CD14-positive monocyte (primary cell): ENCODE measurements at regions not wholly inside any gene's neighbourhood (a gene's known extent, or its start where the extent isn't known, plus 50 kb on each side); places are given as distances from the start of the nearest gene placed in this dataset.

Experiments used
- DNase-seq, 3 donors: peaks; one replicate each; pipeline ENCODE4 v3.0.0-alpha.2; 2011 to 2022
- H2AFZ ChIP-seq: 2 replicates; pipeline ENCODE4 v1.6.0; 2012; ENCODE audit warnings: mild to moderate bottlenecking, low read depth, low read length, inconsistent platforms; ENCODE audit not compliant: insufficient read depth, poor library complexity, severe bottlenecking
- H3K27ac ChIP-seq, 2 donors: 1 replicate in 1 of 2; 2 replicates in 1 of 2; pipeline ENCODE4 v1.5.1; 2012 to 2013; ENCODE audit warnings: low read length in 2 of 2, control low read depth in 1 of 2, inconsistent platforms in 1 of 2, low read depth in 1 of 2, mild to moderate bottlenecking in 1 of 2
- H3K27me3 ChIP-seq, 2 donors: one replicate each; pipeline versions ENCODE4 v1.6.0 to v1.6.1; 2011 to 2013; ENCODE audit warnings: low read length in 2 of 2; ENCODE audit not compliant: control insufficient read depth in 2 of 2, insufficient read depth in 2 of 2
- H3K36me3 ChIP-seq, 2 donors: replicated peaks in 1 of 2; 1 replicate in 1 of 2; 2 replicates in 1 of 2; pipeline versions ENCODE4 v1.5.1 to v1.6.1; 2012 to 2013; ENCODE audit warnings: low read length in 2 of 2, control low read depth in 1 of 2, inconsistent platforms in 1 of 2, mild to moderate bottlenecking in 1 of 2; ENCODE audit not compliant: insufficient read depth in 2 of 2, control insufficient read depth in 1 of 2
- H3K4me1 ChIP-seq, 2 donors: 1 replicate in 1 of 2; 2 replicates in 1 of 2; pipeline versions ENCODE4 v1.5.1 to v1.6.1; 2012 to 2013; ENCODE audit warnings: low read length in 2 of 2, control low read depth in 1 of 2, inconsistent platforms in 1 of 2, mild to moderate bottlenecking in 1 of 2, moderate library complexity in 1 of 2; ENCODE audit not compliant: insufficient read depth in 2 of 2, control insufficient read depth in 1 of 2
- H3K4me2 ChIP-seq: replicated peaks from 2 replicates; pipeline ENCODE3; 2012; ENCODE audit warnings: low read length, moderate library complexity, mild to moderate bottlenecking; ENCODE audit not compliant: poor library complexity, severe bottlenecking; ENCODE audit errors: extremely low read depth
- H3K4me3 ChIP-seq, 3 experiments: fragments of 200-600 bp in 1 of 3; sonication (generic) in 1 of 3; replicated peaks in 1 of 3; 1 replicate in 2 of 3; 2 replicates in 1 of 3; pipeline ENCODE4 v1.5.1; 2011 to 2013; ENCODE audit warnings: low read length in 3 of 3, mild to moderate bottlenecking in 3 of 3, control low read depth in 2 of 3, low read depth in 2 of 3, inconsistent platforms in 1 of 3, moderate library complexity in 1 of 3
- H3K79me2 ChIP-seq: 2 replicates; pipeline ENCODE4 v1.6.0; 2012; ENCODE audit warnings: mild to moderate bottlenecking, control low read depth, inconsistent platforms, low read length, moderate library complexity; ENCODE audit not compliant: insufficient read depth
- H3K9ac ChIP-seq: 2 replicates; pipeline ENCODE4 v1.6.0; 2017; ENCODE audit warnings: low read length, mild to moderate bottlenecking; ENCODE audit not compliant: insufficient read depth, poor library complexity, severe bottlenecking
- H3K9me3 ChIP-seq, 2 donors: replicated peaks in 1 of 2; 1 replicate in 1 of 2; 2 replicates in 1 of 2; pipeline versions ENCODE4 v1.5.1 to v1.6.1; 2012 to 2013; ENCODE audit warnings: low read length in 2 of 2, control low read depth in 1 of 2; ENCODE audit not compliant: control insufficient read depth in 1 of 2, insufficient read depth in 1 of 2
- H4K20me1 ChIP-seq: 2 replicates; pipeline ENCODE4 v1.6.0; 2012; ENCODE audit warnings: mild to moderate bottlenecking, low read length, control low read depth, moderate library complexity; ENCODE audit not compliant: insufficient read depth
- H3K27ac Mint-ChIP-seq, 7 donors: one replicate each; pipeline ENCODE4 v1.8.0; 2020; ENCODE audit warnings: mild to moderate bottlenecking in 7 of 7, mixed read lengths in 7 of 7, moderate library complexity in 6 of 7, inconsistent platforms in 2 of 7
- H3K27me3 Mint-ChIP-seq, 3 donors: one replicate each; pipeline ENCODE4 v1.8.0; 2021 to 2022; ENCODE audit warnings: low read depth in 3 of 3, mild to moderate bottlenecking in 3 of 3, mixed read lengths in 3 of 3, moderate library complexity in 3 of 3, inconsistent platforms in 1 of 3
- H3K36me3 Mint-ChIP-seq, 2 donors: one replicate each; pipeline ENCODE4 v1.8.0; 2020; ENCODE audit warnings: mixed read lengths in 2 of 2, inconsistent platforms in 1 of 2, mild to moderate bottlenecking in 1 of 2
- H3K4me1 Mint-ChIP-seq: one replicate; pipeline ENCODE4 v1.8.0; 2020; ENCODE audit warnings: mild to moderate bottlenecking, mixed read lengths
- H3K4me3 Mint-ChIP-seq, 2 donors: one replicate each; pipeline ENCODE4 v1.8.0; 2020; ENCODE audit warnings: mild to moderate bottlenecking in 2 of 2, mixed read lengths in 2 of 2, moderate library complexity in 1 of 2
- H3K9me3 Mint-ChIP-seq, 7 donors: one replicate each; pipeline ENCODE4 v1.8.0; 2020 to 2022; ENCODE audit warnings: mixed read lengths in 7 of 7, mild to moderate bottlenecking in 6 of 7, moderate library complexity in 6 of 7, inconsistent platforms in 2 of 7
- CTCF ChIP-seq: fragments of 200-600 bp; IDR thresholded peaks from one replicate; pipeline ENCODE4 v1.8.0; 2022; ENCODE audit warnings: antibody characterized with exemption, mild to moderate bottlenecking
- WGBS: methylation state at CpG from one replicate; pipeline ENCODE4 v1.1.5; 2013; ENCODE audit warnings: missing lambda C conversion rate; ENCODE audit not compliant: insufficient coverage; 5-methylcytosine and 5-hydroxymethylcytosine counted together
- intact Hi-C, 2 donors: fragments of 100-400 bp; cut with micrococcal nuclease; formaldehyde crosslinking; loops; one replicate each; pipeline versions ENCODE4 v1.15.0 to v1.15.1; 2023

GRCh38 chr16:73279451-73279850 is 231.5 kb upstream of the ZFHX3 start:
- Mint-ChIP-seq H3K4me3 (no peak overlapping the region), H3K9me3 (peaks cover 0 to 12% (median 4%) of the 10 kb centered on the region in 7 donors), H3K36me3 (no peaks in the 10 kb centered on the region), H3K27ac (no peak overlapping the region), H3K4me1 (no peaks in the 10 kb centered on the region), H3K27me3 (peaks cover 0 to 3% (median 0%) of the 10 kb centered on the region in 3 donors)
- Histone ChIP-seq H3K4me2 (no peak overlapping the region), H3K4me3 (no peak overlapping the region), H3K79me2 (no peaks in the 10 kb centered on the region), H3K9me3 (peaks cover 0 to 7% of the 10 kb centered on the region in 2 donors), H3K27me3 (no peaks in the 10 kb centered on the region), H3K4me1 (no peaks in the 10 kb centered on the region), H2AFZ (no peak overlapping the region), H3K27ac (no peak overlapping the region), H4K20me1 (no peaks in the 10 kb centered on the region), H3K9ac (no peak overlapping the region), H3K36me3 (no peaks in the 10 kb centered on the region)
- 81% methylated on average over 3 of the region's 3 CpGs for WGBS
- DNase-seq = no peak
- TF ChIP-seq CTCF = no peak
- intact Hi-C loops = no loop called here

GRCh38 chr16:73277071-73277470 is 229.1 kb upstream of the ZFHX3 start:
- no peak overlapping the region for H3K4me3 Mint-ChIP-seq
- no peak for TF ChIP-seq CTCF
- intact Hi-C loops = no loop called here

More at GRCh38 chr16:73277071-73277470, 229.1 kb upstream of the ZFHX3 start:
- no peak overlapping the region for H3K4me3 ChIP-seq
- H2AFZ ChIP-seq = no peak overlapping the region
- peaks cover 0 to 7% of the 10 kb centered on the region in 2 donors for H3K9me3 ChIP-seq
- no peak for DNase-seq
- Mint-ChIP-seq H3K36me3 (no peaks in the 10 kb centered on the region), H3K4me1 (no peaks in the 10 kb centered on the region), H3K27ac (no peak overlapping the region), H3K27me3 (peaks cover 0 to 3% (median 3%) of the 10 kb centered on the region in 3 donors), H3K9me3 (peaks cover 0 to 12% (median 4%) of the 10 kb centered on the region in 7 donors)
- H3K27ac ChIP-seq = no peak overlapping the region
- H3K4me2 ChIP-seq = no peak overlapping the region
- H3K27me3 ChIP-seq = no peaks in the 10 kb centered on the region
- H4K20me1 ChIP-seq = no peaks in the 10 kb centered on the region
- no peaks in the 10 kb centered on the region for H3K36me3 ChIP-seq
- WGBS = 100% methylated on average over 2 of the region's 5 CpGs
- no peaks in the 10 kb centered on the region for H3K79me2 ChIP-seq
- H3K4me1 ChIP-seq = no peaks in the 10 kb centered on the region
- no peak overlapping the region for H3K9ac ChIP-seq
